ENCODE measurements at regions not wholly inside any gene's neighbourhood (a gene's known extent, or its start where the extent isn't known, plus 50 kb on each side); places are given as distances from the start of the nearest gene placed in this dataset.
A peak's percentile ranks its signal among the peaks of the same experiment; 100 is the strongest.

DNA sequence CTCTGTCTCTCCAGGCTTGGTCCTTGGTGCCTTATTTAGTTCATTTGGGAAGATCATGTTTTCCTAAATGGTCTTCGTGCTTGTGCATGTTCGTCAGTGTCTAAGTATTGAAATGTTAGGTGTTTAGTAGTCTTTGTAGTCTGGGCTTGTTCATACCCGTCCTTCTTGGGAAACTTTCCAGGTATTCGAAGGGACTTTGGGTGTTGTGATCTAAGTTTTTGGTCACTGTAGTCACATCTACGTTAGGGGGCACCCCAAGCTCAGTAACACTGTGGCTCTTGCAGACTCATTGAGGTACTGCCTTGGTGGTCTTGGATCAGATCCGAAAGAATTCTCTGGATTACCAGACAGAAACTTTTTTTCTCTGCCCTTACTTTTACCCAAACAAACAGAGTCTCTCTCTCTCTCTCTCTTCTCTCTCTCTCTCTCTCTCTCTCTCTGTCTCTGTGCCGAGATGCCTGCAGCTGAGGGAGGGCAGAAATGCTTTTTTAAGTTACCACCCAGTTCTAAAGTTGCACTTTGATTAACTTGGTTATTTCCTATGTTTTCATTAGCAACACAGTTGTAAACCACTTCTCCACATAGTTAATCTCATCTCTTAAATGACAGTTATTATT is 67.6 kb upstream of the SLC7A3 start:
- no peaks in the 10 kb centered on the region for H3K27me3 ChIP-seq (replicated peaks in 1 of 2; ENCODE audit: control insufficient read depth in 2 of 2, insufficient read depth in 2 of 2, low read length in 1 of 2)
- SMC1A ChIA-PET (ENCODE audit: uncharacterized antibody, unreplicated experiment) = interaction anchor here (1.0 to 1.7 kb wide), 5 partner anchors 18 to 182 kb away, joined by 3 to 9 read pairs (median 4); no protein-coding TSS in a partner anchor
- no peaks in the 10 kb centered on the region for H4K20me1 ChIP-seq (ENCODE audit: control insufficient read depth, insufficient read depth)
- no peaks in the 10 kb centered on the region for H3K9me3 ChIP-seq (replicated peaks; ENCODE audit: control insufficient read depth, insufficient read depth, low read length)
- H3K4me1 ChIP-seq (ENCODE audit: control insufficient read depth, insufficient read depth, low read length) = no peaks in the 10 kb centered on the region
- intact Hi-C loops (cut with micrococcal nuclease; ENCODE audit: unreplicated experiment) = loop anchor here (1.0 kb wide), 1 partner anchor 181 kb away; no protein-coding TSS in a partner anchor
- no peaks in the 10 kb centered on the region for H3K79me2 ChIP-seq (ENCODE audit: control insufficient read depth, insufficient read depth, low read length)
- ATAC-seq (peak; percentile 59), FAIRE-seq (no peak), DNase-seq (ENCODE audit: low read depth, low spot score) (no peak)
- TF ChIP-seq CHD1 (IDR thresholded peaks at IDR 0.05; ENCODE audit: low read depth, low read length) (no peak), JUND (IDR thresholded peaks at IDR 0.05; ENCODE audit: low read depth, low read length) (no peak), SMC3 (IDR thresholded peaks at IDR 0.05; ENCODE audit: borderline replicate concordance, low read length) (peak; percentile 41; the same call in 1 of the 2 replicates), ATF7 (IDR thresholded peaks at IDR 0.05; ENCODE audit: low read depth) (no peak), TCF7 (IDR thresholded peaks at IDR 0.05; ENCODE audit: borderline replicate concordance) (no peak), TAF1 (IDR thresholded peaks at IDR 0.05; ENCODE audit: borderline replicate concordance, low read depth, low read length) (no peak), RAD21 (IDR thresholded peaks at IDR 0.05; ENCODE audit: insufficient read depth, low read depth, low read length) (peak; percentile 70)
- TF ChIP-seq, protein P1, sequence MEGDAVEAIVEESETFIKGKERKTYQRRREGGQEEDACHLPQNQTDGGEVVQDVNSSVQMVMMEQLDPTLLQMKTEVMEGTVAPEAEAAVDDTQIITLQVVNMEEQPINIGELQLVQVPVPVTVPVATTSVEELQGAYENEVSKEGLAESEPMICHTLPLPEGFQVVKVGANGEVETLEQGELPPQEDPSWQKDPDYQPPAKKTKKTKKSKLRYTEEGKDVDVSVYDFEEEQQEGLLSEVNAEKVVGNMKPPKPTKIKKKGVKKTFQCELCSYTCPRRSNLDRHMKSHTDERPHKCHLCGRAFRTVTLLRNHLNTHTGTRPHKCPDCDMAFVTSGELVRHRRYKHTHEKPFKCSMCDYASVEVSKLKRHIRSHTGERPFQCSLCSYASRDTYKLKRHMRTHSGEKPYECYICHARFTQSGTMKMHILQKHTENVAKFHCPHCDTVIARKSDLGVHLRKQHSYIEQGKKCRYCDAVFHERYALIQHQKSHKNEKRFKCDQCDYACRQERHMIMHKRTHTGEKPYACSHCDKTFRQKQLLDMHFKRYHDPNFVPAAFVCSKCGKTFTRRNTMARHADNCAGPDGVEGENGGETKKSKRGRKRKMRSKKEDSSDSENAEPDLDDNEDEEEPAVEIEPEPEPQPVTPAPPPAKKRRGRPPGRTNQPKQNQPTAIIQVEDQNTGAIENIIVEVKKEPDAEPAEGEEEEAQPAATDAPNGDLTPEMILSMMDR (IDR thresholded peaks at IDR 0.05 in 2 of 3, conservative IDR thresholded peaks at IDR 0.05 in 1 of 3; ENCODE audit: control insufficient read depth in 2 of 3, extremely low read depth in 1 of 3, insufficient read depth in 1 of 3, low read depth in 3 of 3, low read length in 3 of 3) = peak; percentile 30 to 49 (median 38); a peak in 4 of 6 replicates
- no peak overlapping the region for H3K4me2 ChIP-seq (ENCODE audit: control insufficient read depth, insufficient read depth)
- in situ Hi-C loops (cut with MboI) = no loop called here
- no peak overlapping the region for H2AFZ ChIP-seq (ENCODE audit: control insufficient read depth, low read depth, low read length)
- H3K36me3 ChIP-seq (ENCODE audit: control insufficient read depth in 2 of 2, insufficient read depth in 2 of 2, low read length in 1 of 2) = no peaks in the 10 kb centered on the region
- H3K4me3 ChIP-seq = no peak overlapping the region
- BruUV-seq (replicated peaks) = no TSS peak
- RAD21 ChIA-PET (ENCODE audit: unreplicated experiment) = interaction anchor here (0.6 kb wide), 2 partner anchors 182 to 290 kb away, joined by 4 to 5 read pairs; no protein-coding TSS in a partner anchor
- CTCF ChIA-PET = interaction anchor here (0.7 to 4.9 kb wide), 7 partner anchors 104 to 303 kb away, joined by 3 to 28 read pairs (median 4); partner anchors contain the start of gene ITGB1BP2
- POLR2A ChIA-PET = no interaction called here
- H3K9ac ChIP-seq (ENCODE audit: control insufficient read depth, insufficient read depth, low read length) = no peak overlapping the region
- no peak overlapping the region for H3K27ac ChIP-seq (ENCODE audit: control insufficient read depth, insufficient read depth)
- WGBS (ENCODE audit: insufficient coverage, insufficient replicate concordance, low lambda C conversion rate, missing lambda C conversion rate) = 12% methylated on average over 7 of the region's 7 CpGs

Measured in GM12878 (cell line).